Stimulated activated CD4-positive, alpha-beta T cell treated with anti-CD3 and anti-CD28 coated beads, Interleukin-1b, Interleukin-23, amount 100 ng/mL, for 24 hours (primary cell): ENCODE measurements at regions not wholly inside any gene's neighbourhood (a gene's known extent, or its start where the extent isn't known, plus 50 kb on each side); places are given as distances from the start of the nearest gene placed in this dataset.

Source experiments
- DNase-seq, 4 experiments: peaks; one replicate each; pipeline ENCODE4 v3.0.0-alpha.2; 2020; ENCODE audit warnings: low read depth in 4 of 4, low spot score in 1 of 4

- no peak for DNase-seq
Observed at GRCh38 chr3:182436547-182436946, 356.8 kb upstream of the ATP11B start.

DNA sequence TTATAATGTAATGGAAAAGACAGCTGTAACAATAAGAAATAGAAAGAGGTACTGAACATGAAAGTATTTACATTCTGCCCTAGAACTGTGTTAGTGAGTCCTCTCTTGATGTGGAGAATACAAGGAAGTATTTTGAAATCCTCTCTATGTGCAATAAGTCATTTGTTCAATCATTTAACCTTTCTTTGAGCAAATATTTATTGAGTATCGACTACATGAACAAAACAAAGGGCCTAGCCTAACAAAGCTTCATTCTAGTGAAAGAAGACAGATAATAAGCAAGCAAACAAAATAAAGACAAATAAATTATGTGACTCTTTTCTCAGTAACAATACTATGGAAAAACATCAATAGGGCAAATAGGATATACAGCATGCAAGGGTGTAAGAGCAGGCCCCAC is 354.9 kb upstream of the ATP11B start:
- no peak for DNase-seq

DNA sequence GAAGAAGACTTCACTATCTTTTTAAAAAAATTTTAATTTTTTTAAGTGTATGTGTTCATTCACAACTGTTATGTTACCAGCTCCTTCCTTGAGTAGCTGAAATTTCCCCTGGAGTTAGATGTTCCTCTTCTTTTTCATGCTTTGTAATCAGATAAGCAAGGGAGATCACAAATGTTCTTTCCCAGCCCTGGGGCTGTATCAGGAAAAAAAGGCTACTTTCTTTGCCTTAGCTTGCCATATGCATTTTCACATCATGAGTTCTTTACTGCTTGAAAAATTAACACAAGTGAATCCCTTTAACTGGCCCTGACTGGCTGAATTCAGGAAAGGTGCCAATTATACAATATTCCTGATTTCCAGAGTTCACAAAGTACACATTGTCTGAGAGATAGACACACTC is 353.2 kb upstream of the ATP11B start:
- DNase-seq = no peak

DNA sequence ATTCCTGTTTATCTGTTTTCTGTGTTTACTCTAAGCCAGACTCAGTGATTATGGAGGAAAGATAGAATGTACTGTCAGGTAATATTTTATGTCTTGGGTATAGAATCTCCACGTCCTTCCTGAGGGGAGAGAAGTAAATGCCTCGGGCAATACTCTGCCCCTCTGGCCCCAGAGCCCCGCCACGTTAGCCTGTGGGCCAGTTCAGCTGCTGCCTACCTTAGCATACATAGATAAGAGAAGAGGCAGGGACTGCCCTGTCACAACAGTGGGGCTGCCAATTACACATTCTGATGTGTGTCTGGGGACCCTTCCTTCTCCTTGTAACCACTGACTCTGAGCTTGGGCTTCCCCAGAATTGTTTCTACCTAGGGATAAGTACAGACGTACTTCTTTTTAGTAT is 347.7 kb upstream of the ATP11B start:
- no peak for DNase-seq

GRCh38 chr3:182450942-182451787 is 342.1 kb upstream of the ATP11B start:
- no peak for DNase-seq

DNA sequence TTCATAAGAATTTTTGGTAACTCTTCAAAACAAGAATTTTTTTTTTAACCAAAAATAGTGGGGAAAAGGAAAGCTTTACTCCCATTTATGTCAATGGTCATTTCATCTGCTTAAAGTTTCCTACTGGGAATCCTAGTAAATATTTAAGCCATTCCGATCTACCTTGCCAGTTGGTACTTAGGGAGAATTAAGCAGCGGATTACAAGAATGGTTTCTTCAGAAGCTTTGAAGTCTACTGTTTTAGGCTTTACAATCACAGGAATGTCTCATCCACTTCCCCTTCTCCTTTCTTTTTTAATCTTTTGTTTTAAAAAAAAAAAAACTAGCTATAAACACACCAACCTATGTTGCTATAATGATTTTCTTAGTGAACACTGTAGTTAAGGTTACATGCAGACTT is 341.4 kb upstream of the ATP11B start:
- no peak for DNase-seq

- DNase-seq = no peak
Observed at GRCh38 chr3:182455011-182455410, 338.3 kb upstream of the ATP11B start.

- no peak for DNase-seq
Observed at GRCh38 chr3:182460303-182460702, 333.0 kb upstream of the ATP11B start.

- DNase-seq = no peak
Observed at GRCh38 chr3:182462152-182462551, 331.2 kb upstream of the ATP11B start.

GRCh38 chr3:182464513-182465145 is 328.7 kb upstream of the ATP11B start:
- DNase-seq = no peak

DNA sequence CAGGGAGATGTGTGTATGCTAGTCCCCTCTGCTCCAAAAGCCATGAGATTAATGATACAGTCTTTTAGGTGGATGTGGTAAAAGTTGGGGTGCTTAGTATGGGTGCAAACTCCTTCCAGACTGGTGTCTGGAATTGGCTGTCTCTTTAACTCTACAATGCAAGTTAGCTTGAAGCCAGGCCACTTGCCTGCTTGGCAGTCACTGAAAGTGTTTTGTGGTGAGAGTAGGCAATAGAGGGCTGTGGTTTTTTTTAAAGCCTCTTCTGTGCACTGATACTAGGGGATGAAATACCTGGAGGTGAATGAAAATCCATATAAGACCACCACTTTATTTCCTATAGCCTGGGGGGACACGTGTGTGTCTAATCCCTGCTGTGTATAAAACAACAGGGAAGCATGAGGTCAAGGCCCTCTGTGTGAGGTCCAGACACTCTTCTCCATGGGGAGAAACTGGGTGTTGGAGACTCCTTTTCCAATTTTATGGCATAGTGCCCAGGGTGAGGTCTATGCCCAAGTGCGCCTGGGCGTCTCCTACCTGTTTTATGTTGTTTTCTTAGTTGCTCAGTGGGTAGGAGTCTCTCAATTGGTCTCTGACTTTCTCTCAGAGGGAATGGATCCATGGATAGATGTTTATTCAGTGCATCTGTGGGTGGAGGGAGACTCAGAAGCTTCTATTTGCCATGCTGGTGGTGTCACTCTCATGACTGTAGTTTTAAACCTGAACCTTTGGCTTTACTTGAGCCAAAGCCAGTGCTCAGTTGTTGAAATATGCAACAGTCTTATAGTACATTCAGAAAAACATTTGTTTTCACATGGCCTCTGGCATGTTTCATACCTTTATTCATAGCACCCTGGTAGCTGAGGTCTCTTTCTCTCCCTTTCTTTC is 327.8 kb upstream of the ATP11B start:
- no peak for DNase-seq

DNA sequence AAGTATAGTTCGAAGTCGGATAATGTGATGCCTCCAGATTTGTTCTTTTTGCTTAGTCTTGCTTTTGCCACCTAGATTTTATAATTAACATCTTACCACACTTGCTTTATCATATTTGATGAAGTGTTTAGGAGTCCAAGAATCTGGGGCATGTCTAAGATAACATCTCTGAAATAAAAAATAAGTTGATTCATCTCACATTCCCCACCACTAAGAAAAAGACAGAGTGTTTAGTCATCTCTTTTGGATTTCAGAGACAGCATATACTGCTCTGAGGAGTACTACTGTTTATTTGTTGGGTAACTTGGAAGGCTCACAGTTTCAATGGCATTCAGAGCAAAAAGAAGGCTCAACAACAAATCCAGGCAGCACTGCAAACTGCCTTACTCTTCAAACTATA is 324.2 kb upstream of the ATP11B start:
- no peak for DNase-seq

DNA sequence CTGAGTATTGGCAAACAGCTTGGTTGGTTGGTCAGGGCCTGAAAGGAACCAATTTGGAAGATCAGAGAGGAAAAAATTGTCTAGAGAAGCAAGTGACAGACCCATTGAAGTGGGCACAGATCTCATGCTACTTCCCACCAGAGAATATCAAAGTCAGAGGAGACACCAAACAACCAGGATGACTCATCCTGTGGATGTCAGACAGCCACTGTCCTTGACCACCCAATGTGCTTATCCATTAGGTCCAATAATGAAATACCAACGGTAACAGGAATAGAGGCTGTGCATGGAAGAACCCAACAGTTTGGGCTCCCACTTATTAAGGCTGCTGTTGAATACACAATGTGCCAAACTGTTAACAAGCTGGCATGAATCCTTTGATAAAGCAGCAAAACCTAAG is 323.1 kb upstream of the ATP11B start:
- no peak for DNase-seq

DNA sequence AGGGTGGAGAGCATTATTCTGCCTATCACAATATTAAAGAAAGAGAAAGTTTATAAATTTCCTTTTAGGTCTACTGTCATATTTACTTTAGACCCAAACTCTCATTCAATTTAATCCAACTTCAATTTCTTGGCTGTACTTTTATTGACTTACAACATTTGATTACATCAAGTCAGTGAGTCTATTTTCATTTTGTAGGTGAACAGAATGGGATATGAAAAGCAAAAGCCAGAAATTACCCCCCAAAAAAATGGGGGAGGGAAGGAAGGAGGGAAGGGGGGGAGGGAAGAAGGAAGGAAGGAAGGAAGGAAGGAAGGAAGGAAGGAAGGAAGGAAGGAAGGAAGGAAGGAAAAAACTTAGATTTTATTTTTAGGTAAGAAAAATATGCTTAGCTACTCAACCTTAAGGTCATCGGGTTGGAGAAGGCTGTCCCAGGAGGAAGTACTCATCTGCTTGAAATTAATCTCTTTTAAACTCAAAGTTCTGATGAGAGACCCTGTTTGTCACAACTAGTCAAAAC is 320.1 kb upstream of the ATP11B start:
- no peak for DNase-seq

GRCh38 chr3:182478369-182478768 is 314.9 kb upstream of the ATP11B start:
- no peak for DNase-seq

DNA sequence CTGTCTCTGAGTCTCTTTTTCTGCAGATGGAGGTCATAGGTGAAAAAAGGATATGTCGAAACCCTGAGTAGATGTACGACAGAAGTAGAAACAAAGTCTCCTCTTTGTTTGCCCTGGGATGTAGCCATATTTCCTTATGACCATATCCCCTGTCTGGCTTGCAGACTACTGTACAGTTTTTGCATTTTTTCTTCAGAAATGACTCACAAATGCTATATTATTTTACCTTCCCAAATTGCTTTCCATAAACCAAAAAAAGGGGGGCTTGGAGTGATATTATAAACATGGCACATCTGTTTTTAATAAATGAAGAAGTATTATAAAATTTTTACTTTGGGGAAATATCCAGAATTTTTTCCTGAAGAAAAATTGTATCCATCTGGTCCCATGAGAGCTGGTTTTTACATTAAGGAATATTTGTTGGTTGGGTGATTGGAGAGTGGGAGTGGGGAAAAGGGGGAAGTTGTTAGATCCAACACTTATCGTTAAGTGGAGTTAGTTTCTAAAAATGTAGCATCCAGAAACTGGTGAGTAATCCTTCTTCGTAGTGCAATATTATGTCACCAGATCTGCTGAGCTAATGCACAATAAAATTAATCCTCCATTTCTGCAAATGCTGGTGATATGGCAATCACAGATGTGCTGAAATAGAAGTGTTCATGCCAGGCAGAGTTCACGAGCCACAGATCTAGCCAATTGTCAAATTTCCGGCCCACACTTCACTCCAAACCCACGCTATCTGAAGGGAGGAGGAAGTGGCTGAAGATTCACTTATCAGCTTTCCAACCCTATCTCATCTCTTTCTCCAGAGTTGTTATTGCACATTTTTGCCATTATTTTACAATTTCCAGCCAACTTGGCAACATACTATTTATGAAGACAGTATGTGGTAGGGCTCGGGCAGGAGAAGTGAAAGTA is 313.6 kb upstream of the ATP11B start:
- DNase-seq = no peak

- no peak for DNase-seq
Observed at GRCh38 chr3:182482705-182483104, 310.6 kb upstream of the ATP11B start.

GRCh38 chr3:182484682-182485081 is 308.6 kb upstream of the ATP11B start:
- no peak for DNase-seq

DNA sequence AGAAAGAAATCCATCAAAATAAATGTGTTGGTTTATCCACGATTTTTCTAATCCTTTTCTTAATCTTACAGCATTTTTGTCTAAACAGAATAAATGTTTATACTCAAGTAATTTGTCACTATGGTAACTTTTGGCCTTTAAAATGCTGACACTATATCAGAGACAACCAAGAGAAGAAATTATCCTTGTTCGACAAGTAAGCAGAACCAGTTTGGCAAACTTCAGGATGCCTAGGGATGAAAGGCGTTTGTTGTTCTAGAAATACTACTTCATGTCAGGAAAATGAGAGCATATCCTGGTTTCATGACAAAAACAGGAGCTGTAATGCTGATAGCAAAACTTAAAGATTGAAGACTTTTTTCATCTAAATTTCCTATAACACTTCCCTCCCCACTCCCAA is 308.0 kb upstream of the ATP11B start:
- no peak for DNase-seq

DNA sequence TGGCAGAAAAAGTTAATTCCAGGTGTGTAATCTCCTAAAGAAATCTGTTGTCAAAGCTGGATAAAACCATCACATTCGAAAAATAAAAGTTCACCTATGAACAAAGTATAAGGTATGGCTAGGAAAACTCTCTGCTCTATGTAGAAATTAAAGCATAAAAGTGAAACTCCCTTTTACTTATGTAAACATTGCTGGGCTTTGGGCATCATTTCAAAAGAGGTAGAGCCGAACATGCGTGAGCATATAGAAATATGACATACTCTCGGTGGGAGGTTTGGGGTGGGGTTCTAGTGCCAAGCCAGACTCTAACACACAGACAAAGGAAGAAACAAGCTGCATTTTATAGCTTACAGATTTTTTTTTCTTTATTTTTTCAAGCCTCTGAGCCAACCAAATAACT is 306.8 kb upstream of the ATP11B start:
- no peak for DNase-seq

DNA sequence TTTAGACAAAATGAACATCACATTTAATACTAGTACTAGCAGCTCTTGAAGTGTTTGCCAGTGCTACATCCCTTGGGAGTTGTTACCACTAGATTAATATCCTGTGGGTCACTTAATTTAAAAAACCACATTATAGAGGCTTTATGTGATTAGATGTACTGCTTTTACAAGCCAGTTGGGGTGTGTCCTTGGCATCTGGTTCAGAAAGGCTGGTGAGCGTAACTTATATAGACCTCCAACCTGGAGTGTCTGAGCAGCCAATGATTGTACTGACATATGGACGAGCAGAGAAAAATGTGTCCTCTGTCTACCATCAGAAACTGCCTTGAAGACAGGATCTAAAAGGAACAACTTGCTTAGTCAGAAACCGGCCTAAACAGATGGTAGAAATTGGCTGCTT is 306.2 kb upstream of the ATP11B start:
- DNase-seq = no peak
